H9 (cell line): ENCODE measurements at regions not wholly inside any gene's neighbourhood (a gene's known extent, or its start where the extent isn't known, plus 50 kb on each side); places are given as distances from the start of the nearest gene placed in this dataset.

Experiments
- DNase-seq: peaks from one replicate; pipeline ENCODE4 v3.0.0-alpha.2; 2017
- H2AFZ ChIP-seq: one replicate; pipeline ENCODE4 v1.6.1; 2013; ENCODE audit warnings: mild to moderate bottlenecking, low read length, control low read depth, moderate library complexity
- H2AK5ac ChIP-seq: 2 replicates; pipeline ENCODE4 v1.6.1; 2013; ENCODE audit warnings: low read length, control low read depth, mixed read lengths; ENCODE audit not compliant: insufficient read length
- H2BK120ac ChIP-seq: one replicate; pipeline ENCODE4 v1.6.1; 2013; ENCODE audit warnings: low read depth, mild to moderate bottlenecking, low read length, control low read depth, inconsistent platforms; ENCODE audit not compliant: poor library complexity, severe bottlenecking
- H2BK12ac ChIP-seq: 2 replicates; pipeline ENCODE4 v1.6.1; 2013; ENCODE audit warnings: low read length, control low read depth, mixed read lengths, low read depth; ENCODE audit not compliant: insufficient read length
- H2BK15ac ChIP-seq: 2 replicates; pipeline ENCODE4 v1.6.1; 2013; ENCODE audit warnings: low read depth, low read length, control low read depth
- H2BK20ac ChIP-seq: one replicate; pipeline ENCODE4 v1.6.1; 2013; ENCODE audit warnings: low read depth, mild to moderate bottlenecking, low read length, control low read depth, inconsistent platforms; ENCODE audit not compliant: poor library complexity, severe bottlenecking
- H2BK5ac ChIP-seq: 2 replicates; pipeline ENCODE4 v1.6.1; 2013; ENCODE audit warnings: low read length, control low read depth, mixed read lengths; ENCODE audit not compliant: insufficient read length
- H3K14ac ChIP-seq: 2 replicates; pipeline ENCODE4 v1.6.1; 2013; ENCODE audit warnings: low read length, control low read depth; ENCODE audit not compliant: insufficient read depth
- H3K18ac ChIP-seq: 2 replicates; pipeline ENCODE4 v1.6.1; 2013; ENCODE audit warnings: low read depth, mild to moderate bottlenecking, mixed read lengths, low read length, control low read depth; ENCODE audit not compliant: insufficient read length
- H3K23ac ChIP-seq: 2 replicates; pipeline ENCODE4 v1.6.1; 2013; ENCODE audit warnings: low read length, control low read depth, mixed read lengths, low read depth; ENCODE audit not compliant: insufficient read length
- H3K23me2 ChIP-seq: 2 replicates; pipeline ENCODE4 v1.6.1; 2013; ENCODE audit warnings: low read depth, mild to moderate bottlenecking, mixed read lengths, low read length, control low read depth; ENCODE audit not compliant: insufficient read length, poor library complexity, severe bottlenecking
- H3K27ac ChIP-seq: 2 replicates; pipeline ENCODE4 v1.5.1; 2013; ENCODE audit warnings: low read length, control low read depth, mixed read lengths, low read depth; ENCODE audit not compliant: insufficient read length
- H3K27me3 ChIP-seq: 2 replicates; pipeline ENCODE4 v1.6.1; 2013; ENCODE audit warnings: low read length, control low read depth, inconsistent platforms; ENCODE audit not compliant: insufficient read depth
- H3K4ac ChIP-seq: 2 replicates; pipeline ENCODE4 v1.6.1; 2013; ENCODE audit warnings: low read depth, mild to moderate bottlenecking, control low read depth, inconsistent platforms, low read length, moderate library complexity
- H3K4me1 ChIP-seq: 2 replicates; pipeline ENCODE4 v1.6.1; 2013; ENCODE audit warnings: low read length, control low read depth, inconsistent platforms; ENCODE audit not compliant: insufficient read depth
- H3K4me2 ChIP-seq: 2 replicates; pipeline ENCODE4 v1.6.1; 2013; ENCODE audit warnings: low read length, control low read depth, mixed read lengths; ENCODE audit not compliant: insufficient read length, insufficient read depth
- H3K56ac ChIP-seq: 2 replicates; pipeline ENCODE4 v1.6.1; 2013; ENCODE audit warnings: low read depth, mild to moderate bottlenecking, mixed read lengths, low read length, control low read depth; ENCODE audit not compliant: insufficient read length
- H3K79me1 ChIP-seq: 2 replicates; pipeline ENCODE4 v1.6.1; 2013; ENCODE audit warnings: low read depth, mild to moderate bottlenecking, moderate library complexity, low read length, control low read depth, inconsistent platforms; ENCODE audit not compliant: insufficient read depth, poor library complexity, severe bottlenecking
- H3K79me2 ChIP-seq: 2 replicates; pipeline ENCODE4 v1.6.1; 2013; ENCODE audit warnings: low read length, control low read depth, inconsistent platforms; ENCODE audit not compliant: insufficient read depth
- H3K9ac ChIP-seq: 2 replicates; pipeline ENCODE4 v1.6.1; 2013; ENCODE audit warnings: low read length, control low read depth, mixed read lengths; ENCODE audit not compliant: insufficient read length; ENCODE audit errors: extremely low read depth
- H3K9me3 ChIP-seq: one replicate; pipeline ENCODE4 v1.6.1; 2013; ENCODE audit warnings: low read depth, low read length, inconsistent platforms; ENCODE audit not compliant: control insufficient read depth
- H3T11ph ChIP-seq: one replicate; pipeline ENCODE4 v1.6.1; 2013; ENCODE audit warnings: mild to moderate bottlenecking, low read length, control low read depth, inconsistent platforms
- H4K20me1 ChIP-seq: one replicate; pipeline ENCODE4 v1.6.1; 2013; ENCODE audit not compliant: control insufficient read depth, insufficient read length, insufficient read depth
- H4K5ac ChIP-seq: 2 replicates; pipeline ENCODE4 v1.6.1; 2013; ENCODE audit warnings: low read depth, mild to moderate bottlenecking, mixed read lengths, low read length, control low read depth; ENCODE audit not compliant: insufficient read length
- H4K8ac ChIP-seq: replicated peaks from 2 replicates; pipeline ENCODE4 v1.6.1; 2013; ENCODE audit warnings: low read length, control low read depth, mixed read lengths, low read depth; ENCODE audit not compliant: insufficient read length
- H4K91ac ChIP-seq: 2 replicates; pipeline ENCODE4 v1.6.1; 2013; ENCODE audit warnings: low read depth, mild to moderate bottlenecking, moderate library complexity, mixed read lengths, low read length, control low read depth; ENCODE audit not compliant: insufficient read length
- H3K27ac Mint-ChIP-seq, 3 experiments: 2 replicates in 2 of 3; 3 replicates in 1 of 3; pipeline ENCODE4 v1.8.0; 2020 to 2021; ENCODE audit warnings: mixed read lengths in 3 of 3, mild to moderate bottlenecking in 1 of 3, moderate library complexity in 1 of 3
- H3K27me3 Mint-ChIP-seq: 2 replicates; pipeline ENCODE4 v1.8.0; 2021; ENCODE audit warnings: low read depth, mild to moderate bottlenecking, moderate library complexity, mixed read lengths
- H3K36me3 Mint-ChIP-seq, 3 experiments: 2 replicates in 2 of 3; 3 replicates in 1 of 3; pipeline ENCODE4 v1.8.0; 2020 to 2021; ENCODE audit warnings: low read depth in 3 of 3, mixed read lengths in 3 of 3; ENCODE audit not compliant: insufficient read depth in 1 of 3
- H3K4me1 Mint-ChIP-seq, 2 experiments: 2 replicates each; pipeline ENCODE4 v1.8.0; 2020; ENCODE audit warnings: mixed read lengths in 2 of 2
- H3K4me3 Mint-ChIP-seq, 2 experiments: 2 replicates in 1 of 2; 3 replicates in 1 of 2; pipeline ENCODE4 v1.8.0; 2020 to 2021; ENCODE audit warnings: mild to moderate bottlenecking in 2 of 2, mixed read lengths in 2 of 2, moderate library complexity in 1 of 2
- H3K9me3 Mint-ChIP-seq, 2 experiments: 2 replicates in 1 of 2; 3 replicates in 1 of 2; pipeline ENCODE4 v1.8.0; 2020; ENCODE audit warnings: mild to moderate bottlenecking in 2 of 2, mixed read lengths in 2 of 2, moderate library complexity in 1 of 2
- CTCF ChIP-seq: fragments of 200-600 bp; sonication (generic); conservative IDR thresholded peaks from 3 replicates; pipeline ENCODE4 v1.8.0; 2021; ENCODE audit warnings: antibody characterized with exemption, mild to moderate bottlenecking

GRCh38 chr5:114949756-114950155 lies 220.0 kb downstream of the TRIM36 start:
- Histone ChIP-seq H3K9ac (no peak overlapping the region), H2BK15ac (no peak overlapping the region), H3K4ac (no peak overlapping the region), H3T11ph (no peak overlapping the region), H3K9me3 (no peaks in the 10 kb centered on the region), H3K79me2 (no peaks in the 10 kb centered on the region), H3K79me1 (no peaks in the 10 kb centered on the region), H3K4me1 (no peaks in the 10 kb centered on the region), H3K27ac (no peak overlapping the region), H2BK120ac (no peak overlapping the region), H3K27me3 (no peaks in the 10 kb centered on the region), H4K8ac (no peak overlapping the region), H3K14ac (no peak overlapping the region), H3K23me2 (no peaks in the 10 kb centered on the region), H4K91ac (no peak overlapping the region), H2AK5ac (no peak overlapping the region), H2BK12ac (no peak overlapping the region), H3K56ac (no peak overlapping the region), H2BK5ac (no peak overlapping the region), H3K4me2 (no peak overlapping the region), H4K5ac (no peak overlapping the region), H4K20me1 (no peaks in the 10 kb centered on the region), H3K18ac (no peak overlapping the region), H2BK20ac (no peak overlapping the region), H3K23ac (no peak overlapping the region), H2AFZ (no peak overlapping the region)
- H3K27ac Mint-ChIP-seq: no peak overlapping the region
- peaks cover 0 to 5% of the 10 kb centered on the region in 2 experiments; a peak in 3 of 5 replicates for H3K9me3 Mint-ChIP-seq
- no peak overlapping the region for H3K4me3 Mint-ChIP-seq
- no peaks in the 10 kb centered on the region for H3K27me3 Mint-ChIP-seq
- H3K4me1 Mint-ChIP-seq: no peaks in the 10 kb centered on the region
- no peaks in the 10 kb centered on the region; a peak in 1 of 7 replicates for H3K36me3 Mint-ChIP-seq
- DNase-seq: no peak
- TF ChIP-seq CTCF: no peak
